ENCODE measurements at regions not wholly inside any gene's neighbourhood (a gene's known extent, or its start where the extent isn't known, plus 50 kb on each side); places are given as distances from the start of the nearest gene placed in this dataset.
"Not testable (repeated sequence)": the region's sequence is repeated elsewhere in the genome, so short reads cannot be mapped to it uniquely, and the experiment has no call there.

GRCh38 chr10:60614363-60614762, 163.9 kb upstream of the CDK1 start:
- no peak for DNase-seq

- DNase-seq, result no peak
Measured at GRCh38 chr10:60613434-60613833, 164.8 kb upstream of the CDK1 start.

GRCh38 chr10:60611291-60611747, 167.0 kb upstream of the CDK1 start:
- no peak for DNase-seq

GRCh38 chr10:60607372-60607771, 170.9 kb upstream of the CDK1 start:
- DNase-seq, result no peak

- no peak for DNase-seq
Measured at GRCh38 chr10:60606343-60607080, 171.8 kb upstream of the CDK1 start.

- no peak for DNase-seq
Measured at GRCh38 chr10:60605476-60605875, 172.8 kb upstream of the CDK1 start.

GRCh38 chr10:60604342-60604741, 173.9 kb upstream of the CDK1 start:
- DNase-seq, result no peak

- DNase-seq, result no peak
Measured at GRCh38 chr10:60597513-60597912, 180.8 kb upstream of the CDK1 start.

- no peak for DNase-seq
Measured at GRCh38 chr10:60595852-60596251, 182.4 kb upstream of the CDK1 start.

GRCh38 chr10:60594476-60595051, 183.7 kb upstream of the CDK1 start:
- no peak for DNase-seq

- DNase-seq, result no peak
Measured at GRCh38 chr10:60591119-60591518, 187.2 kb upstream of the CDK1 start.

GRCh38 chr10:60589376-60589775, 188.9 kb upstream of the CDK1 start:
- DNase-seq, result no peak

- DNase-seq, result not testable (repeated sequence)
Measured at GRCh38 chr10:60581782-60582181, 192.1 kb upstream of the ANK3 start.

GRCh38 chr10:60578217-60578616, 188.5 kb upstream of the ANK3 start:
- DNase-seq, result no peak

GRCh38 chr10:60576130-60577069, 186.7 kb upstream of the ANK3 start:
- no peak for DNase-seq

GRCh38 chr10:60575105-60575504, 185.4 kb upstream of the ANK3 start:
- no peak for DNase-seq

- no peak for DNase-seq
Measured at GRCh38 chr10:60574388-60574787, 184.7 kb upstream of the ANK3 start.

GRCh38 chr10:60573336-60573735, 183.7 kb upstream of the ANK3 start:
- no peak for DNase-seq

- peak; percentile 11 for DNase-seq
Measured at GRCh38 chr10:60572511-60573194, 183.0 kb upstream of the ANK3 start.

GRCh38 chr10:60570896-60571295, 181.2 kb upstream of the ANK3 start:
- no peak for DNase-seq

GRCh38 chr10:60570272-60570865, 180.7 kb upstream of the ANK3 start:
- no peak for DNase-seq

GRCh38 chr10:60569681-60570080, 180.0 kb upstream of the ANK3 start:
- DNase-seq, result no peak

GRCh38 chr10:60566096-60566495, 176.4 kb upstream of the ANK3 start:
- no peak for DNase-seq

All from NCI-H1105 (cell line).